Activated T-cell treated with anti-CD3 and anti-CD28 coated beads for 1 hour (primary cell): ENCODE measurements at regions not wholly inside any gene's neighbourhood (a gene's known extent, or its start where the extent isn't known, plus 50 kb on each side); places are given as distances from the start of the nearest gene placed in this dataset.

ENCODE experiments used
- DNase-seq: peaks from one replicate; pipeline ENCODE4 v3.0.0-alpha.2; 2020; ENCODE audit warnings: low read depth

DNA sequence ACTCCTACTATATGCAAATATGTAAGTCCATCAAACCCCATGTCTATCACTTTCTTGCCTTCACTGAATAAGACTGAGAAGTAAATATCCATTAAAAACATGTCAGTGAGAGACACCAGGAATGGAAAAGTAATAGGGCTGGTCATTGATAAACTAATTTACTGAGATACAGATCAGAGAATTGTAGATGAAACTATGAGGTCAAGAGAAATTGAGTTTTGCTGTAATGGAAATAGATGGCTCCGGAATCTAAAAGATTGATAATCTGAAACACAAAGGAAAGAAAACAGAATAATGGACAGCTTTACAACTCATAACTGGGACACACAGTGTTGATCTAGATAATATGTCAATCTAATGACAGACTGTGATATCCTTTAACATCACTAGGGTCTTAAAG lies 1018.3 kb upstream of the RAG2 start:
- DNase-seq = no peak

DNA sequence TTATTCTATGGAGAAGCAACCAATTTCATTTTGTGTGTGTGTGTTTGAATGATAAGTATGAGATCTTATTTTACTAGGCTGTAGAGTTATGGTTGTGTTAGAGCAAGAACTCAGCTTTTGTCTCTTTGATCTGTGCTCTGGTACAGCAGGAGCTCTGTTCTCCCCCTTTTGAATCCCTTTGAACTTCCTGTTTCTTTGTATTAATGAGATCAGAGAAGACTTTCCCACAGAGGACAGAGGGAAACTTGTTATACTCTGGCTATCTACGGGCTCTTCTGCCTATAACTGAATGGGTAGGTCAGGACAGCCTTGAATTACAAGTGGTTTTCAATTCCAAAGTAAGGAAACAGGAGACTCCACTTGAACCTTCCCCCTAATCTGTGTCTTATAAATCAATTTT lies 1015.0 kb upstream of the RAG2 start:
- DNase-seq = no peak

DNA sequence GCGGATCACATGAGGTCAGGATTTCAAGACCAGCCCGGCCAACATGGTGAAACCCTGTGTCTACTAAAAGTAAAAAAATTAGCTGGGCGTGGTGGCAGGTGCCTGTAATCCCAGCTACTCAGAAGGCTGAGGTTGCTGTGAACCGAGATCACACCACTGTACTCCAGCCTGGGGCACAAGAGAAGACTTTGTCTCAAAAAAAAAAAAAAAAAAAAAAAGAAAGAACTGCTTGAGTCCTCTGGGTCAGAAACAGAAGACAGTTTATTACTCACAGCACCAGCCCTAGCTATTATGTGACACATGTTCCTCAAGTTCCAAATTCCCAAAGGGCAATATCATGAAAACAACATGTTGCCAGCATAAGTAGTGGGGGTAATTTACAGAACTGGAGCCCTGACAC lies 1014.1 kb upstream of the RAG2 start:
- no peak for DNase-seq

DNA sequence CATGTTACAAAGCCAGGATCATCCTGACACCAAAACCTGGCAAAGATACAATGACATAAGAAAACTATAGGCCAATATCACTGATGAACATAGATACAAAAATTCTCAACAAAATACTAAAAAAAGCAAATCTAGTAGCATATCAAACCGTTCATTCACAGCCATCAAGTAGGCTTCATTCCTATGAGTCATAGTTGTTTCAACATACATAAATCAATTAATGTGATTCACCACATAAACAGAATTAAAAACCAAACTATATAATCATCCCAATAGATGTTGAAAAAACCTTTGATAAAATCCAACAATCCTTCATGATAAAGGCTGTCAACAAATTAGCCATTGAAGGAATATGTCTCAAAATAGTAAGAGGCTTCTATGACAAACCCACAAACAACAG lies 1007.2 kb upstream of the RAG2 start:
- no peak for DNase-seq

DNA sequence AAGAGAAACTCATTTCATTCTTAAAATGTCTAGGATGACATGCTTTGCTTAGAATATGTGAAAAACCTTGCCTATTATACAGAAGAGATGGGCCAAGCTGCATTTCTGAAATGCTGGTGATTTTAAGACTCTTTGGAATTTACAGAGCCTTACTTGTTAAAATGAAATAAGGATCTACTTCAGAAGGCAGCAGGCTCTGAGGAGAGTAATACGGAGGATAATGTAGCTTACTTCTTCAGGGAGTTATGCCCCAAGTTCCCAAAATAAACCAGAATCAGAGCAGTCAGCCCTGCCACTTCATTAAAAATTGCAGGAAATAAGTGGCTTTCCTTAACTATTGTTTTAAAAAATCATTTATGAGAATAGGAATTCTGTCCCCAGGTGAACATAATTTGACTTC lies 1000.3 kb upstream of the RAG2 start:
- no peak for DNase-seq

- DNase-seq = no peak
Measured at GRCh38 chr11:37597776-37598175, 999.7 kb upstream of the RAG2 start.

DNA sequence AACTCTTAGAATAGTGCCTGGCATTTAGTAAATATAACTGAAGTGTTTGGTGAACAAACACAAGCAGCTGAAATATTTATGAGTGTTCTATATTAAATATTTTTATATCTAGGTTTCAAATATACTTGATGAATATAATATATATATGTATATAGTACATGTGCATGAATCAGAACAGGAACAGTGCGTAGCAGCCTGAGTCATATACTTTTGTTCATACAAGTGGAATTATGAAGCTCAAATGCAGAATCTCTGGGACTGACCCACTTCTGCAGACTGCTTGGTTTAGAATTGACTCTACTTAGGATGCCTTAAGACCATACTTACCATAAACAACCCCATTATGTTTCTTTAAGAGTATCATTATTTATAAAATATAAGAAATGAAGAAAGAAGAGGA lies 997.8 kb upstream of the RAG2 start:
- DNase-seq = no peak

GRCh38 chr11:37574361-37574760 lies 976.3 kb upstream of the RAG2 start:
- DNase-seq = no peak

DNA sequence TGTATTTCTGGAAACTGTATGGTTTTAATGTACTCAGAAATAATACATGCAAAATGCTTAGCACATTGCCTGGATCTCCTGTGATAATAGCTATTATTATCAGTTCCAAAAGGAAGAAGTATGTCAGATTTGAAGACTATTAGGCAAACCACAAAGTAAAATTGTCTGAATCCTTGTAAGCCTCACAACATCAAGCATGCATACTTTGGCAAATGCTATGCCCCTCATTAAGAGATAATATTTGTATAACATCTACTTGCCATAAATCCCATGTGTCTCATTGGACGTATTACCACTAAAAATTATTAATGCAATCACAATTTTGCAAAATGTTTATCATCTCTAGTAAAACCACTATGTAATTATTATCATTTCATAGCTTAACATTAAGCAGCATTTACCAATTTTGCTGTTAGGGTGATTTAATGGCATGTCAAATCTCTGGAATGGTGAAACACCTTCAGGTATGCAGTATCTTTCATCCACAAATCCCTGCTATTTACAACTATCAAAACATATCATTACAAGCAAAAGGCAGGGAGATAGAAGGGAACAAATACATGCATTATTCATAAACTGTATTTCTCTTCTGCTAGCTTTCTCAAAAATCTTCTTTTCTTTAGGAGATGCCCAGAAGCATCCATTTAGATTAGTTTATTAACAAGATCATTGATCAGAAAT lies 974.6 kb upstream of the RAG2 start:
- DNase-seq = no peak

GRCh38 chr11:37571246-37571645 lies 973.2 kb upstream of the RAG2 start:
- no peak for DNase-seq

DNA sequence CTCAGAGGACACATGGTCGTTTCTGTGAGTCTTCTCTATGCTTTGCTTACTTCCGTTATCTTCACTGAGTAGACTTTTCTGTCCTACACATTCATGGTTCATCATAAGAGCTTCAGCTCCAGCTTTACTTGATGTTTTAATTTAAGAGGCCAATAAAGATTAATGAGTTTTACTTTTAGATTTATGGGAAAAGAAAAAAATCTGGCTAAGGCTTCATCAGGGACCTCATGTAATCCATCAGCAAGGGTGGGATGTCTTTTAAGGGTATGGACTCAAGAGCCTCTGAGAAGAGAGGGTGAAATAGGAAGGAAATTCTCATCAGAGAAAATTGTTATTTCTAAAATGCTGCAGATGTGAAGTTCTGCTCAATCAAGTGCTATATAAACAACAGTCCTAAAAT lies 963.0 kb upstream of the RAG2 start:
- no peak for DNase-seq

DNA sequence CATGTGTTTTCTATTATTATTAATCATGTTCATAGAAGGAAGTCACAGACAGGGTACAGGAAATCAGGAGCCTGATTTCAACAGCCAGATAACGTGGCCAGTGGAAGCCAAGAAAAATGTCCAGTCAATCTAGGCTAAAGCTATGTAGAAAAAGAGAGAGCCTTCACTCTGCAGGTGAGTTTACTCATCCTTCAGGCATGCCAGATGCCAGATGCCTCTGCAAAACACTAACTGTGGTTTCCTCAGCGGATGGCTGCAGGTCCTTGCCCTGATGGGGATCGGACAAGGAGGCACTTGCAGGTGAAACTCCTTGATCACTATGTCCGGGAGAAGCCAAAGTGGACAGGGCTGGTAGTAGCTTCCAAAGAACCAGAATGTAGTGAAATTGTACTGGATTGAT lies 962.3 kb upstream of the RAG2 start:
- DNase-seq = no peak

DNA sequence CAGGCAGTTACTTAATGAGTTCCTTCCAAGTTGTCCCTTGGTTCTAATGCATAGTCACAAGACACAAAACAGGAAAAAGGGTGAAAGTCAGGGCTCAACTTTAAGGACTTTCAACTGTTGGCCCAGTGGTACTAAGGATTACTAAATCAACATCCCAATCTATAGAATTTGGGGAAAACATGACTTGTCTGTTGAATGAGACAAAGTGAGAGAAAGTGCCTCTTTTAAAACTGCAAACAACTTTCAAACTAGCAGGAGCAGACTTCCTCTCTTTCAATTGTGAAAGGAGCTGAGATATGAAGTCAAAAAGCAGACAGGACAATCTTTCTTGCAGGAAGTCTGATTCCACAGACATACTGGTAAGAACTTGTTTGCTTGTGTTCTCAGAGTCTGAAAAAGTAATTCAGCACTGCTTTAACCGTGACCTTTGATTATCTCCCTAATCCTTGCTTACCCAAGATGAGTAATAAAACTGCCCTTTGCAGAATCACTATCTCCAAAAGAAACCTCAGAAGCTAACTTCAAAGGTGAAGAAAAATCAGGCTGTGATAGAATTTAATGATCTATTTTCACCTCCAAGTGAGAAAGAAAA lies 960.7 kb upstream of the RAG2 start:
- DNase-seq = no peak

DNA sequence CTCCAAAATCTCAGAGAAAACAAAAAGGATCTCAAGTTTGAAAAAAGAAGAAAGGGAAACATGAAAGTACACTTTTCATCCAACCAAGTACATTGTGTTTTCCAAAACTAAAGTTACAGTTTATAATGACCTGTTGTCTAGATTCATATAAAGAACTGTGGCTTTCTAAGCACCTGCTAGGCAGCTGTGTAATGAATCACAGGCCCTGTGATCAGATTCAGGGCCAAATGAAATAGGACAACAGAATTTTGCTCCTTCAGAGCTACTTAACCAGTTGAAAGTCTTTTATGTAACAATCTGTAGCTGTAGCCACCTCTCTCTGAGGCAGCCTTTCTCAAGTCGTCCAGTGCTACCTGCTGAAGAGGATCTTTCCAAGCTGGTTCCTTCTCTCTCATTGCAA lies 960.0 kb upstream of the RAG2 start:
- no peak for DNase-seq

DNA sequence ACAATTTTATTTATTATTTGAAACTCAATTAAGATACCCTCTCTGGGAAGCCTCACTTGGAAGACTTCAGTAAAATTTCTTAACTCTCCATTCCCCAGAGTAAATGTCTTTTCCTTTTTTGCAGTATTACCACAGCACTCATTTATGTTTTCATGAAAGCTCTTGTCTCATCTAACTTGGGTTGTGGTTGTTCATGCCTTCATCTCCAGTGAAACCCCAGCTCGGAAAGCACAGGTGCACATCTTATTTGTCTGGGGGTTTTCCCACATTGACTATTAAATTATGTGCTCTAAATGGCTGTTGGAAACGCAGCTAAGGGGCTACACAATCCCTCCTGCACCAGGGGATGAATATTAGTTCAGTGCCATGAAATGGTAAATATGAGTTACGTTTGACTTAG lies 954.2 kb upstream of the RAG2 start:
- DNase-seq = no peak

DNA sequence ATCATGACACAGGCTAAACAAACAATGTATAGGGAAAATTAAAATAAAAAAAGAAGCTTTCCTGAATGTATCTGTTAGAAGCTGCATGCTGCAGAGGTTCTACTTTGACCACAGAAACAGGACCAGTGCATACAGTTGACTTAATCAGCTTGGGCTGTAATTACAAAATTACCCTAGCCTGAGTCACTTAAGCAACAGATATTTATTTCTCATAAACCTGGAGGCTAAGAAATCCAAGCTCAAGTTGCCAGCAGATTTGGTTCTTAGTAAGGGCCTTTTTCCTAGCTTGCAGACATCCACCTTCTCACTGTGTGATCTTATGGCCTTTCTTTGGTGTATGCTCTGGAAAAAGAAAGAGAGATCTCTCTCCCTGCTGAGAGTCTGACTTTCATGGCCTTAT lies 946.5 kb upstream of the RAG2 start:
- DNase-seq = no peak

- no peak for DNase-seq
Measured at GRCh38 chr11:37533830-37534229, 935.8 kb upstream of the RAG2 start.

- no peak for DNase-seq
Measured at GRCh38 chr11:37533087-37533486, 935.1 kb upstream of the RAG2 start.

GRCh38 chr11:37532271-37532670 lies 934.2 kb upstream of the RAG2 start:
- DNase-seq = no peak

- DNase-seq = no peak
Measured at GRCh38 chr11:37527545-37527944, 929.5 kb upstream of the RAG2 start.

- DNase-seq = no peak
Measured at GRCh38 chr11:37525336-37525735, 927.3 kb upstream of the RAG2 start.

DNA sequence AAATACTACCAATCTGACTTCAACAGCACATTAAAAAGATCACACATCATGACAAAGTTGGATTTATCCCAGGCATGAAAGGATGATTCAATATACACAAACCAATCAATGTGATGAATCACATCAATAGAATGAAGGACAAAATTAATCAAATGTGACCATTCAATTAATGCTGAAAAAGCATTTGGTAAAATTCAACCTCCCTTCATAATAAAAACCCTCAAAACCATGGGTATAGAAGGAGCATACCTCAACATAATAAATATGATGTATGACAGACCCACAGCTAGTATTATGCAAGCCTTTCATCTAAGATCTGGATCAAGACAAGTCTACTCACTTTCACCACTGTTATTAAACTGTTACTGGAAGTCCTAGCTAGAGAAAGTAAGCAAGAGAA lies 921.7 kb upstream of the RAG2 start:
- no peak for DNase-seq

DNA sequence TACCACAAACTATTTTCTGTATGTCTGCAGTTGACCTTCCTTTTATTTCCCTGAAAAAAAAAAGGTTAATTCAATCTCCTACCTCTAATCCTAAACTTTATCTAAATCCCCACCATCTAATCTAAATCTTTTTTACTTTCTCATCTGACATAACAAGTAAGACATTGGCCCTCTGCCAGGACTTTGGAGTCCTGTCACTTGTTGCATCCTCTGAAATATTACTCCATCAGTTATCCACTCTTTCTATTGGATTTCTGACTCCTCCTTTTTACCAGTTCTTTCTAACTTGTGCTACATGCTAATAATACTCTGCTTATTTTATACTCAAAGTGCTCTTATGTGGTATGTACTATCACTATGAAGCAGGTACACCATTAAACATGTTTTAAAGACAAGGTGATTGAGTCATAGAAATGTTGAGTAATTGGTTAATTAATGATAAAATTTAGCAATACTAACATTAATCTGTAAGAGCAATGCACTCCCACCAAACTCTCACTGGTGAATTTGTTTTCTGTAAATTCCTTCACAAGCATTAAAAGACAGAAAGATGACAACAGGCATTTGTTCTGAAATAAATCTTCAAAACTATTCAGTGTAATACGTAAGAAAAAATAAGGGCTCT lies 914.2 kb upstream of the RAG2 start:
- no peak for DNase-seq

- DNase-seq = no peak
Measured at GRCh38 chr11:37511425-37511933, 913.4 kb upstream of the RAG2 start.
